ENCODE measurements at regions not wholly inside any gene's neighbourhood (a gene's known extent, or its start where the extent isn't known, plus 50 kb on each side); places are given as distances from the start of the nearest gene placed in this dataset.

DNA sequence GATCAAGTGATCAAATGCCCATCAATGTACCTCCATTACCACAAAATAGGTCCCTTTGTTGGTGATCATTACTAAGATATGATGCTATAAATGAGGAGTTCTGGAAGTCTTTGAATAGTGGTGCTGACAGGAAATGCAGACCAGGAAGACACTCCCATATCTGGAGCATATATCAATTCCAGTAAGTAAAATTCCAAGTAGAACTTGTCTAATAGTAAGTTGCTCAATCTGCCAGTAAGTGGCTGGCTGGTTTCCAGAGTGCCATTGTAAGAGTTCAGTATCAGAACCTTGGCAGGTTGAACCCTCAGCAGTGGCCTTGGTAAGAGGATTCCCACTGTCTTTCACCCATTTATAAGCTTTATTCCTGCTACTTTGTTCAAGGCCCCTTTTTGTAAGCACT, 379.9 kb upstream of the RBMS3 start:
- DNase-seq (ENCODE audit: low spot score) (no peak), ATAC-seq (no peak)
- H3K27ac Mint-ChIP-seq = no peak overlapping the region
- H3F3A ChIP-seq (replicated peaks; ENCODE audit: low read depth) = no peaks in the 10 kb centered on the region
- H3K36me3 ChIP-seq (ENCODE audit: insufficient read depth) = no peaks in the 10 kb centered on the region
- no peaks in the 10 kb centered on the region for H3K4me1 Mint-ChIP-seq
- peaks cover 11% of the 10 kb centered on the region; the same call in 2 of the 3 replicates for H3K9me3 Mint-ChIP-seq
- no peak overlapping the region for H3K27ac ChIP-seq (ENCODE audit: low read depth)
- no peaks in the 10 kb centered on the region for H3K79me2 ChIP-seq (replicated peaks; ENCODE audit: insufficient read depth)
- H2AFZ ChIP-seq = no peak overlapping the region
- H3K36me3 Mint-ChIP-seq (ENCODE audit: low read depth) = no peaks in the 10 kb centered on the region
- TF ChIP-seq EZH2phosphoT487 (IDR thresholded peaks at IDR 0.05; ENCODE audit: unreplicated experiment) (no peak), ZNF331 (CRISPR knock-in tag; IDR thresholded peaks at IDR 0.05; ENCODE audit: low read depth) (no peak), CREB1 (CRISPR knock-in tag; IDR thresholded peaks at IDR 0.05; ENCODE audit: low read depth) (no peak), STAT1 (IDR thresholded peaks at IDR 0.05; ENCODE audit: unreplicated experiment) (no peak), JUNB (IDR thresholded peaks at IDR 0.05; ENCODE audit: unreplicated experiment) (no peak), ZNF114 (CRISPR knock-in tag; IDR thresholded peaks at IDR 0.05) (no peak), EZH2 (IDR thresholded peaks at IDR 0.05; ENCODE audit: low read depth, unreplicated experiment) (no peak), NANOG (IDR thresholded peaks at IDR 0.05; ENCODE audit: borderline replicate concordance) (no peak)
- TF ChIP-seq, protein P1, sequence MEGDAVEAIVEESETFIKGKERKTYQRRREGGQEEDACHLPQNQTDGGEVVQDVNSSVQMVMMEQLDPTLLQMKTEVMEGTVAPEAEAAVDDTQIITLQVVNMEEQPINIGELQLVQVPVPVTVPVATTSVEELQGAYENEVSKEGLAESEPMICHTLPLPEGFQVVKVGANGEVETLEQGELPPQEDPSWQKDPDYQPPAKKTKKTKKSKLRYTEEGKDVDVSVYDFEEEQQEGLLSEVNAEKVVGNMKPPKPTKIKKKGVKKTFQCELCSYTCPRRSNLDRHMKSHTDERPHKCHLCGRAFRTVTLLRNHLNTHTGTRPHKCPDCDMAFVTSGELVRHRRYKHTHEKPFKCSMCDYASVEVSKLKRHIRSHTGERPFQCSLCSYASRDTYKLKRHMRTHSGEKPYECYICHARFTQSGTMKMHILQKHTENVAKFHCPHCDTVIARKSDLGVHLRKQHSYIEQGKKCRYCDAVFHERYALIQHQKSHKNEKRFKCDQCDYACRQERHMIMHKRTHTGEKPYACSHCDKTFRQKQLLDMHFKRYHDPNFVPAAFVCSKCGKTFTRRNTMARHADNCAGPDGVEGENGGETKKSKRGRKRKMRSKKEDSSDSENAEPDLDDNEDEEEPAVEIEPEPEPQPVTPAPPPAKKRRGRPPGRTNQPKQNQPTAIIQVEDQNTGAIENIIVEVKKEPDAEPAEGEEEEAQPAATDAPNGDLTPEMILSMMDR (conservative IDR thresholded peaks at IDR 0.05; ENCODE audit: low read depth in 2 of 2) = no peak
- TF ChIP-seq, protein P2, sequence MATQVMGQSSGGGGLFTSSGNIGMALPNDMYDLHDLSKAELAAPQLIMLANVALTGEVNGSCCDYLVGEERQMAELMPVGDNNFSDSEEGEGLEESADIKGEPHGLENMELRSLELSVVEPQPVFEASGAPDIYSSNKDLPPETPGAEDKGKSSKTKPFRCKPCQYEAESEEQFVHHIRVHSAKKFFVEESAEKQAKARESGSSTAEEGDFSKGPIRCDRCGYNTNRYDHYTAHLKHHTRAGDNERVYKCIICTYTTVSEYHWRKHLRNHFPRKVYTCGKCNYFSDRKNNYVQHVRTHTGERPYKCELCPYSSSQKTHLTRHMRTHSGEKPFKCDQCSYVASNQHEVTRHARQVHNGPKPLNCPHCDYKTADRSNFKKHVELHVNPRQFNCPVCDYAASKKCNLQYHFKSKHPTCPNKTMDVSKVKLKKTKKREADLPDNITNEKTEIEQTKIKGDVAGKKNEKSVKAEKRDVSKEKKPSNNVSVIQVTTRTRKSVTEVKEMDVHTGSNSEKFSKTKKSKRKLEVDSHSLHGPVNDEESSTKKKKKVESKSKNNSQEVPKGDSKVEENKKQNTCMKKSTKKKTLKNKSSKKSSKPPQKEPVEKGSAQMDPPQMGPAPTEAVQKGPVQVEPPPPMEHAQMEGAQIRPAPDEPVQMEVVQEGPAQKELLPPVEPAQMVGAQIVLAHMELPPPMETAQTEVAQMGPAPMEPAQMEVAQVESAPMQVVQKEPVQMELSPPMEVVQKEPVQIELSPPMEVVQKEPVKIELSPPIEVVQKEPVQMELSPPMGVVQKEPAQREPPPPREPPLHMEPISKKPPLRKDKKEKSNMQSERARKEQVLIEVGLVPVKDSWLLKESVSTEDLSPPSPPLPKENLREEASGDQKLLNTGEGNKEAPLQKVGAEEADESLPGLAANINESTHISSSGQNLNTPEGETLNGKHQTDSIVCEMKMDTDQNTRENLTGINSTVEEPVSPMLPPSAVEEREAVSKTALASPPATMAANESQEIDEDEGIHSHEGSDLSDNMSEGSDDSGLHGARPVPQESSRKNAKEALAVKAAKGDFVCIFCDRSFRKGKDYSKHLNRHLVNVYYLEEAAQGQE (IDR thresholded peaks at IDR 0.05; ENCODE audit: unreplicated experiment) = no peak
- TF ChIP-seq, protein P3, sequence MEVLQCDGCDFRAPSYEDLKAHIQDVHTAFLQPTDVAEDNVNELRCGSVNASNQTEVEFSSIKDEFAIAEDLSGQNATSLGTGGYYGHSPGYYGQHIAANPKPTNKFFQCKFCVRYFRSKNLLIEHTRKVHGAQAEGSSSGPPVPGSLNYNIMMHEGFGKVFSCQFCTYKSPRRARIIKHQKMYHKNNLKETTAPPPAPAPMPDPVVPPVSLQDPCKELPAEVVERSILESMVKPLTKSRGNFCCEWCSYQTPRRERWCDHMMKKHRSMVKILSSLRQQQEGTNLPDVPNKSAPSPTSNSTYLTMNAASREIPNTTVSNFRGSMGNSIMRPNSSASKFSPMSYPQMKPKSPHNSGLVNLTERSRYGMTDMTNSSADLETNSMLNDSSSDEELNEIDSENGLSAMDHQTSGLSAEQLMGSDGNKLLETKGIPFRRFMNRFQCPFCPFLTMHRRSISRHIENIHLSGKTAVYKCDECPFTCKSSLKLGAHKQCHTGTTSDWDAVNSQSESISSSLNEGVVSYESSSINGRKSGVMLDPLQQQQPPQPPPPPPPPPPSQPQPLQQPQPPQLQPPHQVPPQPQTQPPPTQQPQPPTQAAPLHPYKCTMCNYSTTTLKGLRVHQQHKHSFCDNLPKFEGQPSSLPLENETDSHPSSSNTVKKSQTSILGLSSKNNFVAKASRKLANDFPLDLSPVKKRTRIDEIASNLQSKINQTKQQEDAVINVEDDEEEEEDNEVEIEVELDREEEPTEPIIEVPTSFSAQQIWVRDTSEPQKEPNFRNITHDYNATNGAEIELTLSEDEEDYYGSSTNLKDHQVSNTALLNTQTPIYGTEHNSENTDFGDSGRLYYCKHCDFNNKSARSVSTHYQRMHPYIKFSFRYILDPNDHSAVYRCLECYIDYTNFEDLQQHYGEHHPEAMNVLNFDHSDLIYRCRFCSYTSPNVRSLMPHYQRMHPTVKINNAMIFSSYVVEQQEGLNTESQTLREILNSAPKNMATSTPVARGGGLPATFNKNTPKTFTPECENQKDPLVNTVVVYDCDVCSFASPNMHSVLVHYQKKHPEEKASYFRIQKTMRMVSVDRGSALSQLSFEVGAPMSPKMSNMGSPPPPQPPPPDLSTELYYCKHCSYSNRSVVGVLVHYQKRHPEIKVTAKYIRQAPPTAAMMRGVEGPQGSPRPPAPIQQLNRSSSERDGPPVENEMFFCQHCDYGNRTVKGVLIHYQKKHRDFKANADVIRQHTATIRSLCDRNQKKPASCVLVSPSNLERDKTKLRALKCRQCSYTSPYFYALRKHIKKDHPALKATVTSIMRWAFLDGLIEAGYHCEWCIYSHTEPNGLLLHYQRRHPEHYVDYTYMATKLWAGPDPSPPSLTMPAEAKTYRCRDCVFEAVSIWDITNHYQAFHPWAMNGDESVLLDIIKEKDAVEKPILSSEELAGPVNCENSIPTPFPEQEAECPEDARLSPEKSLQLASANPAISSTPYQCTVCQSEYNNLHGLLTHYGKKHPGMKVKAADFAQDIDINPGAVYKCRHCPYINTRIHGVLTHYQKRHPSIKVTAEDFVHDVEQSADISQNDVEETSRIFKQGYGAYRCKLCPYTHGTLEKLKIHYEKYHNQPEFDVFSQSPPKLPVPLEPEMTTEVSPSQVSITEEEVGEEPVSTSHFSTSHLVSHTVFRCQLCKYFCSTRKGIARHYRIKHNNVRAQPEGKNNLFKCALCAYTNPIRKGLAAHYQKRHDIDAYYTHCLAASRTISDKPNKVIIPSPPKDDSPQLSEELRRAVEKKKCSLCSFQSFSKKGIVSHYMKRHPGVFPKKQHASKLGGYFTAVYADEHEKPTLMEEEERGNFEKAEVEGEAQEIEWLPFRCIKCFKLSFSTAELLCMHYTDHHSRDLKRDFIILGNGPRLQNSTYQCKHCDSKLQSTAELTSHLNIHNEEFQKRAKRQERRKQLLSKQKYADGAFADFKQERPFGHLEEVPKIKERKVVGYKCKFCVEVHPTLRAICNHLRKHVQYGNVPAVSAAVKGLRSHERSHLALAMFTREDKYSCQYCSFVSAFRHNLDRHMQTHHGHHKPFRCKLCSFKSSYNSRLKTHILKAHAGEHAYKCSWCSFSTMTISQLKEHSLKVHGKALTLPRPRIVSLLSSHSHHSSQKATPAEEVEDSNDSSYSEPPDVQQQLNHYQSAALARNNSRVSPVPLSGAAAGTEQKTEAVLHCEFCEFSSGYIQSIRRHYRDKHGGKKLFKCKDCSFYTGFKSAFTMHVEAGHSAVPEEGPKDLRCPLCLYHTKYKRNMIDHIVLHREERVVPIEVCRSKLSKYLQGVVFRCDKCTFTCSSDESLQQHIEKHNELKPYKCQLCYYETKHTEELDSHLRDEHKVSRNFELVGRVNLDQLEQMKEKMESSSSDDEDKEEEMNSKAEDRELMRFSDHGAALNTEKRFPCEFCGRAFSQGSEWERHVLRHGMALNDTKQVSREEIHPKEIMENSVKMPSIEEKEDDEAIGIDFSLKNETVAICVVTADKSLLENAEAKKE (CRISPR knock-in tag; IDR thresholded peaks at IDR 0.05) = no peak
- H3K4me3 ChIP-seq = no peak overlapping the region
- no peaks in the 10 kb centered on the region for H3K27me3 ChIP-seq (ENCODE audit: insufficient read depth)
- H4K20me1 ChIP-seq (replicated peaks; ENCODE audit: insufficient read depth) = no peaks in the 10 kb centered on the region
- H3K4me1 ChIP-seq (ENCODE audit: insufficient read depth) = no peaks in the 10 kb centered on the region
- H3K4me2 ChIP-seq = no peak overlapping the region
- no peak overlapping the region for H3K4me3 Mint-ChIP-seq
- no peaks in the 10 kb centered on the region for H3K27me3 Mint-ChIP-seq (ENCODE audit: insufficient read depth, low read depth, poor library complexity)
- H3K9me2 ChIP-seq (ENCODE audit: insufficient read depth) = no peaks in the 10 kb centered on the region
